ENCODE measurements at regions not wholly inside any gene's neighbourhood (a gene's known extent, or its start where the extent isn't known, plus 50 kb on each side); places are given as distances from the start of the nearest gene placed in this dataset.

GRCh38 chr6:6412221-6412620 lies 91.8 kb upstream of the F13A1 start:
- no peaks in the 10 kb centered on the region for H3K9me3 Mint-ChIP-seq
- TF ChIP-seq NFE2L1 (CRISPR knock-in tag; IDR thresholded peaks at IDR 0.05) (no peak), AFF4 (CRISPR knock-in tag; IDR thresholded peaks at IDR 0.05; ENCODE audit: borderline replicate concordance) (no peak), RELA (CRISPR knock-in tag; IDR thresholded peaks at IDR 0.05; ENCODE audit: borderline replicate concordance) (no peak), IRF2 (CRISPR knock-in tag; IDR thresholded peaks at IDR 0.05; ENCODE audit: borderline replicate concordance, low read depth) (no peak), SP1 (CRISPR knock-in tag; conservative IDR thresholded peaks at IDR 0.05) (no peak), FOXP4 (CRISPR knock-in tag; IDR thresholded peaks at IDR 0.05) (no peak), GTF2I (CRISPR knock-in tag; conservative IDR thresholded peaks at IDR 0.05) (no peak), MLX (CRISPR knock-in tag; IDR thresholded peaks at IDR 0.05) (no peak), HMGXB4 (CRISPR knock-in tag; IDR thresholded peaks at IDR 0.05) (no peak), TEAD4 (CRISPR knock-in tag; IDR thresholded peaks at IDR 0.05) (no peak), CBFB (CRISPR knock-in tag; IDR thresholded peaks at IDR 0.05; ENCODE audit: low read depth) (no peak)
- DNase-seq (ENCODE audit: low spot score) (no peak), ATAC-seq (no peak)
- POLR2A ChIA-PET, result no interaction called here
- H3K4me1 Mint-ChIP-seq, result peaks cover 4% of the 10 kb centered on the region
- no peaks in the 10 kb centered on the region for H3K27me3 Mint-ChIP-seq (ENCODE audit: low read depth)
- no peak overlapping the region for H3K4me3 Mint-ChIP-seq
- CTCF ChIA-PET, result no interaction called here
- H3K27ac Mint-ChIP-seq, result no peak overlapping the region
- no peaks in the 10 kb centered on the region for H3K36me3 Mint-ChIP-seq

GRCh38 chr6:6412700-6413099 lies 92.2 kb upstream of the F13A1 start:
- H3K27me3 Mint-ChIP-seq (ENCODE audit: low read depth), result no peaks in the 10 kb centered on the region
- CTCF ChIA-PET, result no interaction called here
- POLR2A ChIA-PET, result no interaction called here

More at GRCh38 chr6:6412700-6413099, 92.2 kb upstream of the F13A1 start:
- Mint-ChIP-seq H3K27ac (no peak overlapping the region), H3K4me1 (peaks cover 4% of the 10 kb centered on the region), H3K9me3 (no peaks in the 10 kb centered on the region), H3K4me3 (no peak overlapping the region), H3K36me3 (no peaks in the 10 kb centered on the region)
- ATAC-seq (no peak), DNase-seq (ENCODE audit: low spot score) (no peak)
- TF ChIP-seq ZNF416 (CRISPR knock-in tag; IDR thresholded peaks at IDR 0.05) (no peak), STAT6 (CRISPR knock-in tag; conservative IDR thresholded peaks at IDR 0.05; ENCODE audit: low read depth) (no peak), ZNF219 (CRISPR knock-in tag; IDR thresholded peaks at IDR 0.05; ENCODE audit: borderline replicate concordance) (no peak), NR3C1 (CRISPR knock-in tag; conservative IDR thresholded peaks at IDR 0.05; ENCODE audit: low read depth) (no peak), ATF2 (CRISPR knock-in tag; IDR thresholded peaks at IDR 0.05; ENCODE audit: borderline replicate concordance, low read depth) (no peak), ATF1 (CRISPR knock-in tag; IDR thresholded peaks at IDR 0.05) (no peak), ZSCAN18 (CRISPR knock-in tag; IDR thresholded peaks at IDR 0.05) (no peak), CDX4 (CRISPR knock-in tag; IDR thresholded peaks at IDR 0.05; ENCODE audit: borderline replicate concordance) (no peak)
